GM18909 (cell line): ENCODE measurements at regions not wholly inside any gene's neighbourhood (a gene's known extent, or its start where the extent isn't known, plus 50 kb on each side); places are given as distances from the start of the nearest gene placed in this dataset.
"Not testable (repeated sequence)": the region's sequence is repeated elsewhere in the genome, so short reads cannot be mapped to it uniquely, and the experiment has no call there.

ENCODE experiments used
- ATAC-seq: cut with Tn5 transposase; IDR thresholded peaks from one replicate; pipeline ENCODE4 v1.9.1; 2021; ENCODE audit warnings: mild to moderate bottlenecking; ENCODE audit not compliant: unreplicated experiment, poor library complexity

DNA sequence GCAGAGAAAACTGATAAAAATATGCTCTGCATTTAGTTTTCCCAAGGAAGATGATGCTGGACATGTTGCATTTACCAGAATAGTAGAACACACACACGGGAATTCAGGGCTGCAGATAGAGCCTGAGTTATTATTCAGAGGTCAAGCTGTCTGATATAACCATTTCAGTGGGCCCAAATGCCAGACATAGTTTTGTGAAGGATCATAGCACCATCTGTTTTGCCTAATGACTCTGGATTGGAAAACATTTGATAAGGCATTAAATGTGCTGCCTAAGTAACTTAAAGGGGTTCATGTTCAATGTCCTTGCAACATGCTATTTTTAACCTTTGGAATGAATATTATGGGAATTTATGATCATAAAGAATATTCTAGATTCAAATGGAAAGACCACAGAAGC lies 666.2 kb downstream of the PRIM2 start:
- not testable (repeated sequence) for ATAC-seq

DNA sequence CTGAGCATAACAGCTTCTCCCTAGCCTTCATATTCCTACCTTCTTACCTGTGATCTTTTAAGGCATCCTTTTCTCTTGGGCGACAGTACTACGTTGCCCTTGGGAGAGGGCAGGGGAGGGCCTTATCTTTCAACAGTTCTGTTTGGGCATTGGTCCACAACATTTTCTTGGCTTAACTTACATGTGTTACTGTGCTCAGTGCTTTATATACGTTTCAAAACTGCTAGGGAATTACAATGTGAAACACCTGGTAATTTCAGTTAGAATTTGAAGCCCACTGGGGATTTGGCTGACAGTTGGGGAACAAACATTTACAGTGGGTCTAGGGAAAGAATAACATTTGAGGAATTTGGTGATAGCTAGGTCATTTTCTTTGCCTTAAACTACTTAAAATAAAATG lies 667.1 kb downstream of the PRIM2 start:
- ATAC-seq: not testable (repeated sequence)

DNA sequence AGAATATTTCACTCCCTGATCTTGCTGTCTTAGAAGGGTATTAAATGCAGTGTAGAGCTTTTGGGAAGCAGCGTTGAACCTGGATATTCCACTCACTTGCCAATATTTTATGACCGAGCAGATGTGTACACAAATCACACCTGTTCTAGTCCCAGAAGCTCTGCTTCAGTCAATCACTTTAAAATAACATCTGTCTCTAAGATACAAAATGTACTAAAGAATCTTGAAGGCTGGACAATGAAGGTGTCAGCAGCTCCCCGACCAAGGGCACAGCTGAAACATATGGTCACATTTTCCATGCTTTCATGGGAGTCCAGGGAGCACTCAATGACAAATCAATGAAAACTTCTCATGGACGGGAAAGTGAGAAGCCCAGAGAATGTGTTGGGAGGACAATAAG lies 668.3 kb downstream of the PRIM2 start:
- ATAC-seq: not testable (repeated sequence)

DNA sequence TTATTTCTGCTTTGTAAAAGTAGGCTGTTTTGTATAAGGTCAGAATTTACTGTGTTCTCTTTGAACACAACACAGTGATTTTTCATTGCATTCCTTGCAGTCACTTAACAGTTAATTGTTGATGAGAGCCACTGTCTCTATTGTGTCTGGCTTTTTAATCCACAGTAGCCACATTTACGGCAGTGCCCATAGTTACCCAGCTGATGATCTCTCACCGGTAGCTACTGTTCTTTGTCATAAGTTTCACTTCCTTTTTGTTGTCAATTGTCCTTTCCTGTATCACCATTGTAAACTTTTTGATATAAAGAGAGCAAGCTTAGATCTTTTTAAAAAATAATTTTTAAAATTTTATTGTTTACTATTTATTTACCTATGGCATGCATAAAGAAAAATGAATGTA lies 669.2 kb downstream of the PRIM2 start:
- ATAC-seq: peak; percentile 100

DNA sequence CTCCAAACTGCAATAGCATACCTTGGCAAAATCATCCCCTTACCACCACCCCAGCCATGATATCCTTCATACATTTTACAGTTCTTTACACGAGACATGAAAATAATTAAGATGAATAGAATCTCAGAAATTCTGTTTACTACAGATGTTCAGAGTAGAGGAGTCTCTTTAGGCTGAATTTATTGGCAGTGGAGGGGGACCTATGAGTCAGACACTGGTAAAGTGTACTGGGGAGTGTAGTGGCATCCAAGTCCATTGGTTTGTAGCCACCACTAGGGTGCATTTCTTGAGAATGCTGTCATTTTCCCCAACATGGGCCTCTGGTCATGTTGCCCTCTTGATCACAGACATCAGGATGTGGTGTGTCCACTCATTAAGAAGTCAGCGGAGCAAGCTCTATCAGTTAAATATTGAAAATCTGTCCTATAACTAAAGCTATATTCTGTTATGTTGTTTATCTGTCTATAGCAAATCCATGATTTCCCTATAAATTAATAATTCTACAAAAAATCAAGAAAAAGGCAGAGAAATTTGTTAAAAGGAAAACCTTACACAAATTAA lies 672.2 kb downstream of the PRIM2 start:
- not testable (repeated sequence) for ATAC-seq

DNA sequence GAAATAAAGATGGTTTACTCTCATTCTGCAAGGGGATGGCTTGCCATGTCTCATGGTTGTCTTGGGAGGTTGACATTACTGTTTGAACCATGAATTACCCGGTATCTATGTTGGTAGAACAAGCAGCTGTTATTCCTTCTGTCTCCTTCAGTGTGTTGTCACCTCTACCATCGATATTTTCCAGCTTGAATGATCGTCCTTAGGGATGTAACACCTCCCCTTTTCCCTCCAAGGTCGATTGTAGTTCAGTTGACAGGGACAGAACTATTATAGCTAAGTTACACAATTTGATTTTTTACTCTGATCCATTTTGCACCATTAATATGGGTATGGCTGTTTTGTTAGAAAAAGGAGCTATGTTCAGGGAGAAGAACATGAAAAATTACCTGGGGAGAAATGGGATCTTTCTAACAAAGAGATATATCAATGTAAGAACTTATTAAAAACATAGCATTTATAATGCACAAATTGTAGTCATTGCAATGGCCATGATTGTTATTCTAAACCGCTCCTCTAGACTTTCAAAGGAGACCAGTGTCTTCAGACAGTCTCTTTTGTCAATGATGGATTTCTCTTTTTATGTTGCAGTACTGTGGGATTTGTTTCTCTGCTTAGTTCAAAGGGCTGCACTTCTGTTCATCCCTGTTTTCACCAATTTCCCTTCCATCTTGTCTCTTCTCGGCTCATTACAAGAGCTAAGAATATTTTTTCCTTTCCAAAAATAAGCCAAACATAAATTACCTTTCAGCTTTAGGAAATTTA lies 681.6 kb downstream of the PRIM2 start:
- ATAC-seq: not testable (repeated sequence)

DNA sequence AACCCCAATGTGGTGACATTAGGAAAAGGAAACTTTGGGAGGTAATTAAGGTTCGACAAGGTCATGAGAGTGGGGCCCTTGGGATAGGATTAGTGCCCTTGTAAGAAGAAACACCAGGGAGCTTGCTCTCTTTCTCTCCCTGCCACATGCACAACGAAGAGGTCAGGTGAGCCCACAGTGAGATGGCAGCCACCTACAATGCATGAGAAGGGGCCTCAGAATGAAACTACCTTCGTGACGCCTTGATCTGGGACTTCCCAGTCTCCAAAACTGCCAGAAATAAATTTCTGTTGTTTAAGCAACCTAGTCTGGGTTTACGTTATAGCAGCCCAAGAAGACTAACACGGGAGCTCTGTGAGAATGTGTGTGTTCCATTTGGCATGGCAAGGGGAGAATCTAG lies 682.8 kb downstream of the PRIM2 start:
- ATAC-seq: not testable (repeated sequence)

DNA sequence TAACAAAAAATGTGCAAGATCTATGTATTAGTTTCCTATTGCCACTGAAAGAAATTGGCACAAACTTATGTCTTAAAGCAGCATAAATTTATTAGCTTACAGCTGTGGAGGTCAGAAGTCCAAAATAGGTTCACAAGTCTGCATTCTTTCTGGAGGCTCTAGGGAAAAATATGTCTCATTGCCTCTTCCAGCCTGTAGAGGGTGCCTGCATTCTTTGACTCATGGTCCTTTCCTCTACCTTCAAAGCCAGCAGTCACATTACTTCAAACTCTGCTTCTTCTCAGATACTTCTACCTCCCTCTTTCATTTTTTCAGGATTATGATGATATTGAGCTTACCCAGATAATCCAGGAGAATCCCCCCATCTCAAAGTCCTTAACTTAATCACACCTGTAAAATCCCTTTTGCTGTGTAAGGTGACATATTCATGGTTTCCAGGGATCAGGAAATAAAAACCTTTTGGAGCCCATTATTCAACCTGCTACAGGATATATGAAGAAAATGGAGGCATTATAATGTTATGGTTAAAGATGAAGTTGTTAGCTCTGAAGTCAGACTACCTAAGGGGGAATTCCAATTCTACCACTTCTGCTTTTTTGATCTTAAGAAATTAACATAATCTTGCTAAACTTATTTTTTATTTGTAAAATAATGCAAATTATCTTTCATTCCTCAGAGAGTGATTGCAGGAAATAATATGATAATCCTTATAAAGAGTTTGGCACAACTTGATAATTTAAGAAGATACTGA lies 686.2 kb downstream of the PRIM2 start:
- not testable (repeated sequence) for ATAC-seq

DNA sequence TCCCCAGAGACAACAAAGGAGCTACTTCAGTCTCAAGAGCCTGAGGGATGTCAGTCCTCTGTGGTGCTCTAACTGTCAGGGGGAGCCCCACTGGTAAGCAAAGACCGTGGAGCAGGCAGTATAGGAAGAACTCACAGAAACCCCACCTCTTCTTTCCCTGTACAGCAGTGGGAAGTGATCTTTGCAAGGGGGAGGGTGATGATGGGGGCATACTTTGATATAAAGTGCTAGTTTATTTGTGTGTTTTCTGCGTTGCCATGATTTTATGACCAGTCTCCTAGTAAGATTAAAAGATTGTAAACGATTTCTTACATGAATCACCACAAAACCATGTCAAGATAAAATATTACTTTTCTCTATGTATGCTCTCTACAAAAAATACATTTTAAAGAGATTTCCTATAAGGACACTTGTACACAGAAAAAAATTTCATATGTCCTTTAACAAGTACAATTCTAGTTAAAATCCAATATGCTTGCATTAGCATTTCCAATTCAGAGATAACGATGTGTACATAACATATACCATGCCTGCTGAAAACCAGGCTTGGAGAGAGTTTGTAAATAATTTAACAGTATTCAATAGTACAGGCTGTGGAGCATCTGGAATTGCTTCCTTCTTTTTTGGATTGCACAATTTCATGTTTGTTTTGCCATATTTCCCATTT lies 690.0 kb downstream of the PRIM2 start:
- not testable (repeated sequence) for ATAC-seq

DNA sequence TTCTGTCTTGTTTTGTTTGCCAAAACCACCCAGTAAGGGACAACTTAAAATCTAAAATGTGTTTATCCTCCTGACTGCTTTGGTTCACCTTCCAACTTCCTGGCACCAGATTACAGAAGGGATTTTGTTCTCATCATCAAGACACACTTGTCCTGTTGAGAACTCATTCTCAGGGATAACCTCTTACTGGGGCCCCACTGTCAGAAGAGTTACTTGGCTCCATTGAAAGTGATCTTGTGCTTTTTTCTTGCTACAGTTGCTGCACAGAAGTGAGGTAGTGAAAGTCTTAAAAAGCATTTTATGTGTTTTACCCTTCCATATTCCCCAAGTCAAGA lies 690.5 kb downstream of the PRIM2 start:
- not testable (repeated sequence) for ATAC-seq

DNA sequence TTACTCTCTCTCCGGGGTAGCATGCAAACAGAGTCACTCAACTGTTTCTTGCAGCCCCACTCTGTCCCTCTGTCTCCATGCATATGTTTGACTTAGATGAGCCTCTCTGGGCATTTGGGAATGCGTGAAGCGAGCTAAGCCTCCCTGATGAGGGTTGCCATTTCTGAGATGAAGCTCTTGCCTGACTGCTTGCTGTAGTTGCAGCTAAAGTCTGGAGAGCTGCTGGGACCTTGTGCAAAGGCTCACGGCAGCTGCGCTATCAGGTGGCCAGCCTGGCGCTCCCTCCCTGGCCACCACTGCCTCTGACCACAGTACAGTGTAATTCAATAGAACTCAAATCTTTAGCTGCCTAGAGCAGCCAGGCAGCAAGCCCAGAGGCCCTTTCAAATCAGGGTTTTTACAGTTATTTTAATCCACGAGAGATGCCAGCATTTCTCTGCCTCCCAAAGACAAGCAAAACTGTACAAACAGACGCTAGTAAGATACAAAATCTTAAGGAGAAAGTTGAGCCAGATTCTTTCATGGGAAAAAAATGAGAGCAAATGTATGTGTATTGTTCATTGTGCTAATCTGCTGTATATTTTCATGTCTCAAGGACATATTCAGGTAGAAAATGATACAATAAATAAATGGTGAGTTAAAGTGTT lies 694.6 kb downstream of the PRIM2 start:
- ATAC-seq: not testable (repeated sequence)

DNA sequence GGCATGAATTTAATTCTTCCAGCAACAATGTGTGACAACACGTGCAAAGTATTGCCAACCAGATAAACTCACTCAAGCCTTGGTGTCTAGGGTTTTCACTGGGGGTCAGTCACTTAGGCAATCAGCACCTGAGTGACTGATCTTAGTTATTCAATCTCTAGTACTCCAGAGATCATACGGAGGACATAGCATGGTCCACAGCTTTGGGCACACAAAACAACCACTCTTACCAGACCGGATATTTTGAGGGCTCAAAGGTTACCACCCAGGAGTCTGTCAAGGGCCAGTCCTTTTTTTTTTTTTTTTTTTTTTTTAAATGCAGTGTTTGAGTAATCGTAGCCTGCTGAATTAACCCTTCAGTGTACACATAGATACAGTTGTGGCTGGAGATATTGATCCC lies 699.2 kb downstream of the PRIM2 start:
- not testable (repeated sequence) for ATAC-seq

DNA sequence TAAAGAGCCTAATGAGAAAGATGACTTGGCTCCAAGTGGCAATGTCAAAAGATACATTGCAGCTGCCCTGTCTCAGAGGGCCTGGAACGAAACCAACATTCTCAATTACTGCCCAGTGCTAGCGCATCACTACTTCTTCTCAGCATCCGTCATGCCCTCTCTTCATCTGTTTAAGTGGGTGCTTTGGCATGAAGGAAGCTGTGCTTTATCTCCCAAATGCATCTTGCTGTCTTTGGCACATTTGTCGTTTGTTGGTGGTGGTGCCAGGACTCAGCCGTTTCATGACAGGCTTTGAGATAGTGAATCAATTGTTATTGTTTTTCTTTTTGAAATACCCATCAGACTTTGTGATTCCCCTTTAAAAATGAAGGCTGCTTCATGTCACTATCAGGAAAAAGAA lies 710.8 kb downstream of the PRIM2 start:
- ATAC-seq: not testable (repeated sequence)

DNA sequence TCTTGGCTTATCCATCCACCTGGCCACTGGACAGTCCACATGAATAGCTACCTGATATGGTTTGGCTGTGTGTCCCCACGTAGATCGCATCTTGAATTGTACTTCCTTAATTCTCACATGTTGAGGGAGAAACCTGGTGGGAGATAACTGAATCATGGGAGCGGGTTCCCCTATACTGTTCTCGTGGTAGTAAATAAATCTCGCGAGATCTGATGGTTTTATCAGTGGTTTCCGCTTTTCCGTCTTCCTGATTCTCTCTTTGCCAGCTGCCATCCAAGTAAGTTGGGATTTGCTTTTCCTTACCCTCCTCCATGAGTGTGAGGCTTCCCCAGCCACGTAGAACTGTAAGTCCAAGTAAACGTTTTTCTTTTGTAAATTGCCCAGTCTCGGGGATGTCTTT lies 720.8 kb downstream of the PRIM2 start:
- ATAC-seq: not testable (repeated sequence)

DNA sequence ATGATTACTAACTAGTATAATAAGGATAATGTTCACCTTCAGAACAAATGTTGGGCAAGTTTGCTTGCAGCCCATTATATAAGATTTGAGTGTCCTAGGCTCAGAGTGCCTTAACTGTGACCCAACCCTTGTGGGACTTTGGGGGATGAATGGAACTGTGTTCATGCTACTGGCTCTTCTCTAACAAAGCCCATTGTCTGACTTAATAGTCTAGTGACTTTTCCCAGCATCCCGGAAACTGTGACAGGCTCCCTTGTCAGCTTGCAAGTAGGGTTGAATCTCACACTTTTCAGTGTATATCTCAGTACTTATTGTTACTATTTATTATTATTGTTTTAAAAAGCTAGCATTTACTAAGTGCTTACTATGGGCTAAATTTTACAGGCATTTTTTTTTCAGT lies 729.2 kb downstream of the PRIM2 start:
- not testable (repeated sequence) for ATAC-seq

DNA sequence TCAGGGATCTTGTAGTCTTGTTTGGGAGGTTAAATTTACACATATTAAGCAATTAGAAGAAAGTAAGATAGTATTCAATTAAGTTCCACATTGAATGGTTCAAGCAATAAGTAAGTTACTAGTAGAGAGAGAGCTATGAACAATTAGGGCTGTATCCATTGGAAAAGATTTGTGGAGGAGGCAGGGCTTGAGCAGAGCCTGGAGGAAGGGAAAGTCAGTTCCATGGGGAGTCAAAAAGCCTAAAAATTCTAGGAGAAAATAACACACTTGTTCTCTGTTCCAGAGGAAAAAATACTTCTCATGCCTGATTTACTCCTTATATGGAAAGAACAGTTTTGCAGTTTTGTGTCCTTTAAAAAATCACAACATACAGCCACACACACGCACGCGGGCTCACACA lies 730.0 kb downstream of the PRIM2 start:
- ATAC-seq: not testable (repeated sequence)

DNA sequence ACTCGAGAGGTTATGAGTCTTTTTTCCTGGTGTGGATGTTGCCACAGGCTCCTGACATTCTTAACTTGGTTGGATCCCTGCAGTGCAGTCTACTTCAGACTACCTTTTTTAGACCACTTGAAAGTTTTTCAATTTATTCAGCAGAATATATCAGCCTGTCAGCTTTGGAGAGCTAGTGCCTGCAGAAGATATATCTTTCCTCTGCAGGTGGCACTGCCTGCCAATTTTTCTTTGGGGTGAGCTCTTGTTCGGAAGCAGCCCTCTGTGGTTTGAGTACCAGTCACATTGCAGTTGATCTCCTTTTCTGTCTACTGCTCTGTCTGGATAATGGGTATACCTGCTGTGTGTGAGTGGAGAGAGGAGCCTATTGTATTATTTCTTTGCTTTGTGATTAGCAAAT lies 730.4 kb downstream of the PRIM2 start:
- ATAC-seq: not testable (repeated sequence)

DNA sequence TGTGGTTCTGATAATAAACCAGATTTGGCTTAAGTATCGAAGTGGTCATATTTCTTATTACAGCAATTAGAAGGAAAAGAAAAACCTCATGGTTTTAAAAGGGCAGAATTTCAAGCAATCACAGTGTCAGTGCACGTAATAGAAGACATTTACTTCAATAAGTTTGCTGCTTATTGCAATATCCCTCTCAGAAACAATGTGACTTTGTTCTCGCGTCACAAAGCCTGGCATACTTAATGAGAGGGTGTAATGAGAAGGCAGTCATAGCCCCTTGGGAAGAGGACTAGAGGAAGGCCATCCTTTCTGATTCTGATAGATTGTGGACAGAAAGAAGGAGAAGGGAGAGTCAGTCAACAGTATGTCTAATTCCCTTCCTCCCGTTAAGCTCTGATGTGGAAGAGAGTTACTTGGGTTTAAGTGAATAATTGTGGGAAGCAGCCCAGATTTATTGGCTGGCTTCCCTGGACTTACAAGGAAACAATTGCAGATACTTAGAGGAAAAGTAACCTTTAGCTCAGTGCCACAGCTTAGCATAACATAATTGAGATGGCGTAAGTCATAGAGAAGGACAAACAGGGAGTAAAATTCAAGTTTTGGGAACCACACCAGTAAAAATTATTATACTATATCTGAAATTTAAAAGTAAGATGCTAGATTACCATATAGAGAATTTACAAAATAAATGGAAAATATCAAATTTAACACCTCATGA lies 738.2 kb downstream of the PRIM2 start:
- not testable (repeated sequence) for ATAC-seq

DNA sequence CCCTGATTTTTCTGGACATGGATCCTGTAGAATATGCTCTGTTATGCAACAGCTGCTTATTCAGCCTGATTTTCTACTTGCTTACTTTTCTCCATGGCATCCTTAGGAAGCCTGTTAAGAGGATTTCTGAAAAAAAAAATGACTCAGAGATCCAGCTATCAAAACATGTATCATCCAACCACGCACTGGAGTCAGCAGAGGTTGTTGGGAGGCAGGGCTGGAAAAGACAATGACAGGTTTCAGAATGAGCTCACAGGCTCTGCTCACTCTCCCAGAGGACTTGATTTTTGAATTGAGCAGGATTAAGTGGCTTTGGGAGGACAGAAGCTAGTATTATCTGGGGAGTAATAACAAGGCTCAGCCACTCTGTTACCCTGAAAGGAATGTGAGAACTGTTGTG lies 742.3 kb downstream of the PRIM2 start:
- ATAC-seq: not testable (repeated sequence)

DNA sequence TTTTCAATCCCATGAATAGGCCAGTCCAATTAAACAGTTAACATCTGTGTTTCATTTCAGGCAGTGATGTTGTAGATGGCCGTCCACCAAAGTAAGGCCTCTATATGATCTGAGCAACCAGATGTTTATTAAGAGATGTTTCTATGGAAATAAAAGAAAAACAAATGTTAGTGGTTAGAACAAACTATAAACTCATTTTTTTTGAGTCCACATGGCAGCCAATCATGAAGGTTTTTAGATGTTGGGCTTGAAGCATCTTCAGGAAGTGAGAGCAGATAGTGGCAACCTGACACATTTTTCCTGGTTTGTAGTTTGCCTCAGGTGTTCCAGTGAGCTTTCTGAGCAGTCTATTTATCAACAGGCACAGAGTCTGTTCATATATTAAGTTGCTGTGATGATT lies 746.1 kb downstream of the PRIM2 start:
- not testable (repeated sequence) for ATAC-seq
